Smooth muscle cell (in vitro differentiated cells): ENCODE measurements at regions not wholly inside any gene's neighbourhood (a gene's known extent, or its start where the extent isn't known, plus 50 kb on each side); places are given as distances from the start of the nearest gene placed in this dataset.

ENCODE experiments used
- DNase-seq: peaks from one replicate; lab custom pipeline; 2025; ENCODE audit not compliant: unreplicated experiment; lab: John Stamatoyannopoulos, UW
- H2AFZ ChIP-seq: fragments of 200-600 bp; sonication (generic); 2 replicates; pipeline ENCODE4 v1.6.0; 2016; ENCODE audit warnings: antibody characterized with exemption, low read depth, mild to moderate bottlenecking
- H3F3A ChIP-seq: fragments of 200-600 bp; sonication (generic); 2 replicates; pipeline ENCODE4 v1.6.0; 2017; ENCODE audit warnings: antibody characterized with exemption, low read depth
- H3K27ac ChIP-seq: fragments of 200-600 bp; sonication (generic); 2 replicates; pipeline ENCODE4 v1.5.1; 2016; ENCODE audit warnings: low read depth, mild to moderate bottlenecking
- H3K27me3 ChIP-seq: fragments of 200-600 bp; sonication (generic); 2 replicates; pipeline ENCODE4 v1.6.1; 2016; ENCODE audit warnings: low read depth, mild to moderate bottlenecking
- H3K36me3 ChIP-seq: fragments of 200-600 bp; sonication (generic); 2 replicates; pipeline ENCODE4 v1.5.1; 2016; ENCODE audit warnings: low read depth
- H3K4me1 ChIP-seq: fragments of 200-600 bp; sonication (generic); 2 replicates; pipeline ENCODE4 v1.5.1; 2016; ENCODE audit warnings: low read depth
- H3K4me2 ChIP-seq: fragments of 200-600 bp; sonication (generic); 2 replicates; pipeline ENCODE4 v1.6.0; 2016; ENCODE audit warnings: mild to moderate bottlenecking
- H3K4me3 ChIP-seq: fragments of 200-600 bp; sonication (generic); 2 replicates; pipeline ENCODE4 v1.5.1; 2016; ENCODE audit warnings: mild to moderate bottlenecking
- H3K79me2 ChIP-seq: fragments of 200-600 bp; sonication (generic); 2 replicates; pipeline ENCODE4 v1.6.0; 2016; ENCODE audit warnings: low read depth, mild to moderate bottlenecking
- H3K9ac ChIP-seq: fragments of 200-600 bp; sonication (generic); 2 replicates; pipeline ENCODE4 v1.6.0; 2016; ENCODE audit warnings: low read depth
- H3K9me3 ChIP-seq: fragments of 200-600 bp; sonication (generic); replicated peaks from 2 replicates; pipeline ENCODE4 v1.5.1; 2016; ENCODE audit warnings: low read depth
- H4K20me1 ChIP-seq: fragments of 200-600 bp; sonication (generic); 2 replicates; pipeline ENCODE4 v1.6.0; 2016; ENCODE audit warnings: low read depth
- WGBS: methylation state at CpG from one replicate; pipeline ENCODE4 v1.1.7; 2016; ENCODE audit warnings: low lambda C conversion rate; 5-methylcytosine and 5-hydroxymethylcytosine counted together
- TF ChIP-seq, protein P1 (sequence below): fragments of 200-600 bp; sonication (generic); IDR thresholded peaks from 2 replicates; pipeline ENCODE4 v1.5.1; 2017; ENCODE audit warnings: borderline replicate concordance, mild to moderate bottlenecking, antibody characterized with exemption; ENCODE audit not compliant: insufficient read depth, poor library complexity, severe bottlenecking

DNA sequence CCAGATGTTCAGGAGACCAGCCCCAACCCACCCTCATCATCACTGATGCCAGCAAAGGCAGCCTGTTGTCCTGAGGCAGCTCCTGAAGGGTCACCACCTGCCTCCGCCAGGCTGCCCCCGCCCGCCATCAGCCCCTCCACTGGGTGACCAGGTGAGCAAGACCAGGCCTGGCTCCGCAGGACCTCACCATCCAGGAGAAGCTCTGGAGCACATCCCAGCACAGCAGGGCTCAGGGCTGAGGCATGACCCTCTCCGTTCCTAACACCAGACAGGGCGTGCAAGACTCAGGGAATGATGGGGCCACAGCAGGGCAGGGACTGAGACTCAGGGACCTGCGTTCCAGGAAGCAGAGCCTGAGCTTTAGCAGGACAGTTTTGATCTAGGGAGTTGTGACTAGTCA lies 218.8 kb upstream of the RAB6C start:
- Histone ChIP-seq H4K20me1 (no peaks in the 10 kb centered on the region), H3K27me3 (no peaks in the 10 kb centered on the region), H3K27ac (no peak overlapping the region), H3K4me3 (no peak overlapping the region), H3K9me3 (no peaks in the 10 kb centered on the region), H3K4me1 (peaks cover 6% of the 10 kb centered on the region), H2AFZ (no peak overlapping the region), H3F3A (no peaks in the 10 kb centered on the region), H3K79me2 (no peaks in the 10 kb centered on the region), H3K4me2 (no peak overlapping the region), H3K9ac (no peak overlapping the region), H3K36me3 (no peaks in the 10 kb centered on the region)
- TF ChIP-seq, protein P1, sequence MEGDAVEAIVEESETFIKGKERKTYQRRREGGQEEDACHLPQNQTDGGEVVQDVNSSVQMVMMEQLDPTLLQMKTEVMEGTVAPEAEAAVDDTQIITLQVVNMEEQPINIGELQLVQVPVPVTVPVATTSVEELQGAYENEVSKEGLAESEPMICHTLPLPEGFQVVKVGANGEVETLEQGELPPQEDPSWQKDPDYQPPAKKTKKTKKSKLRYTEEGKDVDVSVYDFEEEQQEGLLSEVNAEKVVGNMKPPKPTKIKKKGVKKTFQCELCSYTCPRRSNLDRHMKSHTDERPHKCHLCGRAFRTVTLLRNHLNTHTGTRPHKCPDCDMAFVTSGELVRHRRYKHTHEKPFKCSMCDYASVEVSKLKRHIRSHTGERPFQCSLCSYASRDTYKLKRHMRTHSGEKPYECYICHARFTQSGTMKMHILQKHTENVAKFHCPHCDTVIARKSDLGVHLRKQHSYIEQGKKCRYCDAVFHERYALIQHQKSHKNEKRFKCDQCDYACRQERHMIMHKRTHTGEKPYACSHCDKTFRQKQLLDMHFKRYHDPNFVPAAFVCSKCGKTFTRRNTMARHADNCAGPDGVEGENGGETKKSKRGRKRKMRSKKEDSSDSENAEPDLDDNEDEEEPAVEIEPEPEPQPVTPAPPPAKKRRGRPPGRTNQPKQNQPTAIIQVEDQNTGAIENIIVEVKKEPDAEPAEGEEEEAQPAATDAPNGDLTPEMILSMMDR: no peak
- no peak for DNase-seq
- WGBS: 93% methylated on average over 7 of the region's 7 CpGs

DNA sequence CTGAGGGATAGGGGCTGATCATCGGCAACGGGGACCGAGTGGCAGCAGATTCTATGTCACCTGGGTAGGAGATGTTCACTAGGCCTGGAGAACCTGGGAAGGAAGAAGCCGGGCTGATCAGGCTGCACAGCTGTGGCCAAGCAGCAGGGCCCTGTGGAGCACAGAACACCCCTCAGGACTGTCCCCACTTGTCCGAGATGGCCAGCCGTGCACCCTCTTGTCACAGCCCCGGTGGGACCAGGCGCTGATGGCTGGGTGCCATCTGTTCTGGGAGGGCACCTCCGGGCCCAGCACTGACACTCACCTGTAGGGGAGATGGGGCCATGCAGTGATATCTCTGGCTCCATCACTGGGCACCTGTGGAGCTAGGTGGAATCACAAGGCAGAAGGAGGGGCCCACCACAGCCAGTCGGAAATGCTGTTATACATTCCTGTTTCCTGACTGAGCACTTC lies 217.9 kb upstream of the RAB6C start:
- no peaks in the 10 kb centered on the region for H3F3A ChIP-seq
- H2AFZ ChIP-seq: no peak overlapping the region
- TF ChIP-seq, protein P1: no peak
- H3K27ac ChIP-seq: no peak overlapping the region
- no peaks in the 10 kb centered on the region for H3K27me3 ChIP-seq
- peaks cover 6% of the 10 kb centered on the region for H3K4me1 ChIP-seq
- H3K79me2 ChIP-seq: no peaks in the 10 kb centered on the region
- WGBS: 90% methylated on average over 10 of the region's 10 CpGs
- H3K9ac ChIP-seq: no peak overlapping the region
- H3K9me3 ChIP-seq: no peaks in the 10 kb centered on the region
- H4K20me1 ChIP-seq: no peaks in the 10 kb centered on the region
- H3K36me3 ChIP-seq: no peaks in the 10 kb centered on the region
- no peak overlapping the region for H3K4me2 ChIP-seq
- no peak for DNase-seq
- H3K4me3 ChIP-seq: no peak overlapping the region

DNA sequence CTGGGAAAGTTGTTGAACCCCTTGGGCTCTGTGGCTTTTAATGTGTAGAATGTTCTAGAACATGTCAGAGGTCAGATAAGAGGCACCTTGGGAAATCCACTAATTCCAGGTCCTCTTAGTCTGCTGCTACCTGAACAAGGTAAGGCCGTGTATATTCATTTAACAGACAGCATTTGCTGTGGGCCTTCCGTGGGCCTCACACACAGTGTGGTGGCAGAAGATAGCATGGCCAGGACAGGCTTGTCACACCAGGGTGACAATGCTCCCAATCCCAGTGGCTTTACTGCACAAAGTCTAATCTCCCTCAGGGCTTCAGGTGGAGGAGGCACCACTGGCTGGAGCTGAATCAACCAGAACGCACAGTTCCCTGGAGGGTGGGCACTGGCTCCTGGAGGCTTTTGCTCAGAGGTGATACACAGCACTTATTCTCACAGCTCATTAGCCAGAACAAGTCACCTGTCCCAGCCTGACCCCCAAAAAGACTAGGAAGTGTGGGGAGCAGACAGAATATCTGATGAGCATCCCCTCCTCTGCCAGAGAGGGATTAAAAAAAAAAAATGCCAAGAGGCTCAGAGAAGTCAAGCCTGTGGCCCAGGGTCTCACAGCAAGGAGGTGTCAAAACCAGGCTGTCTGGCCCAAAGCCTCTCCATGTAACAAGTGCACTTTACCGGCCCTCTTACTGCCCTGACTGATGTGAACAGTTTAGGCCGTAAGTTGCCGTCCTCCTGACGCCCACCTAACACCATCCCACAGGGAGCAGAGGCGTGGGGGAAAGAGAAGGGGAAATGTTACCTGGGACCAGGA lies 216.9 kb upstream of the RAB6C start:
- no peak overlapping the region for H3K4me2 ChIP-seq
- H3K4me1 ChIP-seq: peaks cover 6% of the 10 kb centered on the region
- no peak for DNase-seq
- H3K4me3 ChIP-seq: no peak overlapping the region
- no peak overlapping the region for H3K27ac ChIP-seq
- no peaks in the 10 kb centered on the region for H3K27me3 ChIP-seq
- 95% methylated on average over 8 of the region's 8 CpGs for WGBS
- TF ChIP-seq, protein P1: no peak
- H2AFZ ChIP-seq: no peak overlapping the region
- H3K79me2 ChIP-seq: no peaks in the 10 kb centered on the region
- H3K9me3 ChIP-seq: no peaks in the 10 kb centered on the region
- no peaks in the 10 kb centered on the region for H3K36me3 ChIP-seq
- H4K20me1 ChIP-seq: no peaks in the 10 kb centered on the region
- no peaks in the 10 kb centered on the region for H3F3A ChIP-seq
- no peak overlapping the region for H3K9ac ChIP-seq
